Activated CD4-positive, alpha-beta T cell treated with anti-CD3 and anti-CD28 coated beads for 36 hours (primary cell): ENCODE measurements at regions not wholly inside any gene's neighbourhood (a gene's known extent, or its start where the extent isn't known, plus 50 kb on each side); places are given as distances from the start of the nearest gene placed in this dataset.

ENCODE experiments used
- ATAC-seq: fragments of 200-7000 bp; cut with Tn5 transposase; one replicate; pipeline ENCODE4 v1.10.0; 2021; ENCODE audit warnings: mild to moderate bottlenecking, moderate library complexity
- CTCF ChIA-PET: fragments of 350-600 bp; sonication (Branson Sonifier 250); formaldehyde crosslinking; loops from one replicate; lab custom pipeline; 2021; ENCODE audit warnings: antibody characterized with exemption; lab: Charles Lee
- POLR2A ChIA-PET: fragments of 350-600 bp; sonication (Branson Sonifier 250); formaldehyde crosslinking; loops from one replicate; lab custom pipeline; 2021; ENCODE audit warnings: antibody characterized with exemption, inconsistent platforms; lab: Charles Lee
- DNase-seq: peaks from one replicate; pipeline ENCODE4 v3.0.0-alpha.2; 2020
- H3K27ac Mint-ChIP-seq: one replicate; pipeline ENCODE4 v1.8.0; 2021; ENCODE audit warnings: mixed read lengths
- H3K27me3 Mint-ChIP-seq: one replicate; pipeline ENCODE4 v1.8.0; 2021; ENCODE audit warnings: mixed read lengths
- H3K36me3 Mint-ChIP-seq: one replicate; pipeline ENCODE4 v1.8.0; 2021; ENCODE audit warnings: low read depth, mixed read lengths
- H3K4me1 Mint-ChIP-seq: one replicate; pipeline ENCODE4 v1.8.0; 2021; ENCODE audit warnings: mixed read lengths
- H3K4me3 Mint-ChIP-seq: one replicate; pipeline ENCODE4 v1.8.0; 2021; ENCODE audit warnings: mild to moderate bottlenecking, moderate library complexity, mixed read lengths
- H3K9me3 Mint-ChIP-seq: one replicate; pipeline ENCODE4 v1.8.0; 2021; ENCODE audit warnings: low read depth, mixed read lengths
- intact Hi-C, 2 experiments: fragments of 100-400 bp; cut with DNase I in 1 of 2; cut with micrococcal nuclease in 1 of 2; formaldehyde crosslinking; loops; one replicate each; pipeline versions ENCODE4 v1.14.2 to v1.15.1; 2022 to 2024; cut with DNase I, micrococcal nuclease

GRCh38 chr2:222993920-222994650, 57.9 kb upstream of the KCNE4 start:
- ATAC-seq: no peak
- H3K27me3 Mint-ChIP-seq: peaks cover 8% of the 10 kb centered on the region
- intact Hi-C loops: no loop called here
- H3K4me3 Mint-ChIP-seq: no peak overlapping the region
- no peaks in the 10 kb centered on the region for H3K4me1 Mint-ChIP-seq
- H3K9me3 Mint-ChIP-seq: no peaks in the 10 kb centered on the region
- CTCF ChIA-PET: interaction anchor here (1.0 to 1.8 kb wide), 2 partner anchors 11 to 22 kb away, joined by 3 to 6 read pairs; no protein-coding TSS in a partner anchor
- no peaks in the 10 kb centered on the region for H3K36me3 Mint-ChIP-seq
- DNase-seq: no peak
- no peak overlapping the region for H3K27ac Mint-ChIP-seq
- POLR2A ChIA-PET: no interaction called here

- intact Hi-C loops: no loop called here
- no peak for ATAC-seq
- Mint-ChIP-seq H3K4me1 (no peaks in the 10 kb centered on the region), H3K27ac (no peak overlapping the region), H3K27me3 (peaks cover 12% of the 10 kb centered on the region), H3K4me3 (no peak overlapping the region), H3K9me3 (no peaks in the 10 kb centered on the region), H3K36me3 (no peaks in the 10 kb centered on the region)
- ChIA-PET POLR2A (no interaction called here), CTCF (no interaction called here)
- no peak for DNase-seq
These were observed 53.5 kb upstream of the KCNE4 start for GRCh38 chr2:222998459-222998858.

DNA sequence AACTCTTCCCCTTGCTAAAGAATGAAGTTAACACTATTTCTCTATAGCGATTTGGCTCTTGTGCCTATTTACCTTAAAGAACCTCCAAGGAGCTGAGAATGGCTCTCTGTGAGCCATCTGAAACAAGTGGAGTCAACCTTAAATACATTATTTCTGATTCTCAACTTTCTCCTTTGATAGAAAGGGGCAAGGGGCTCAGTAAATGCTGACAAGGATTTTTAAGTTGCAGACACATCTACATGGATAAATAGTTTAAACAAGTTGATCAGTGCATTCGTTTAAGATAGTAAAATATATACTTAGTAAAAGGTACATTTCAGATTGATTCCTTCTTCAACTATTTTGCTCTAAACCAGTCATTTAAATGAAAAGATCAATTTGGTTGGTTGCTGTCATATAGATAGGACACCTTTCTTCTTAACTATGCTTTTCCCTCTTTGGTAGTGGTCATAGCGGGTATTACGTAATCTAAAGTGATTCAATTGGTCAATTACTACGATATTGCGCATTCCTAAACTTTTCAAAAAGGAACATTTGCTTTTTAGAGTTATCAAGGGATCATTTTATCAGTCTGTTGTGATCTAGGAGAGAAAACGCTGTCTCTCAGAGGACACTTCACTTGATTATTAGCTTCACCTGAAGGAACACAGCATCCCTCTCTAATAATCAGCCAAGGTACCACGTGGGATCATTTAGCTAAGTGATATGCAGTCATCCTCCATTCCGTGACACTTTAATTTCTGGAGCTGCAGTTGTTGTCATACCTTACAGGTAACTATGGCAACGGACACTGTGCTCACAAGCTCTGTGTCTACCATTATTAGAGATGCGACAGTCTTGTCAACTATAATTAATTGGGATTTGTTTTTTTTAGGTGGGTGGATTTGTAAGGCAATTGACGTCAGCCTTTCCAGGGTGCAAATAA, 50.9 kb upstream of the KCNE4 start:
- Mint-ChIP-seq H3K27me3 (peaks cover 15% of the 10 kb centered on the region), H3K9me3 (no peaks in the 10 kb centered on the region), H3K36me3 (no peaks in the 10 kb centered on the region), H3K4me3 (no peak overlapping the region), H3K4me1 (no peaks in the 10 kb centered on the region), H3K27ac (no peak overlapping the region)
- DNase-seq (no peak), ATAC-seq (no peak)
- intact Hi-C loops: no loop called here
- CTCF ChIA-PET: interaction anchor here (0.7 to 0.8 kb wide), 2 partner anchors 101 to 1064 kb away, joined by 3 read pairs; no protein-coding TSS in a partner anchor
- POLR2A ChIA-PET: no interaction called here

DNA sequence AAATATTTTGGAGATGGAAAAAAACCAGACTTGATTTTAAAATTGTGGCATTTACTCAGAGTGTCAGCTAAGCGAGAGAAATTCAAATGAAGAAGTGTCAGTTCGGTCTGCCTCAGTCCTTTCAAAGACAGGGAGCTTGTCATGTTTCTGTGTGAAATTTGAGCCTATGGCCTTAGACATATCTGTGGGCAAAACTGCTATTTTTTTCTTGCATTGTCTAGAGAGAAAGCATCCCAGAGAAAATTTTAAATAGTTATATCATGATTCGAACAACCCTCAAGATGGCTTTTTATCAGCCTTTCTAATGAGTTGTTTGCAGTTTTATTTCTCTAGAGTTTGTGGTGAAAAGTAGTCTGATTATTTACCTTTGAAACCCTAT, 50.2 kb upstream of the KCNE4 start:
- no peaks in the 10 kb centered on the region for H3K36me3 Mint-ChIP-seq
- POLR2A ChIA-PET: no interaction called here
- H3K4me3 Mint-ChIP-seq: no peak overlapping the region
- intact Hi-C loops: no loop called here
- no peaks in the 10 kb centered on the region for H3K9me3 Mint-ChIP-seq
- no peak overlapping the region for H3K27ac Mint-ChIP-seq
- H3K4me1 Mint-ChIP-seq: no peaks in the 10 kb centered on the region
- CTCF ChIA-PET: interaction anchor here (0.6 to 0.8 kb wide), 2 partner anchors 24 to 102 kb away, joined by 3 read pairs; no protein-coding TSS in a partner anchor
- no peak for ATAC-seq
- H3K27me3 Mint-ChIP-seq: peaks cover 17% of the 10 kb centered on the region
- no peak for DNase-seq
